GM21367 (cell line): ENCODE measurements at regions not wholly inside any gene's neighbourhood (a gene's known extent, or its start where the extent isn't known, plus 50 kb on each side); places are given as distances from the start of the nearest gene placed in this dataset.

Experiments
- ATAC-seq: cut with Tn5 transposase; IDR thresholded peaks from one replicate; pipeline ENCODE4 v1.9.1; 2021; ENCODE audit not compliant: unreplicated experiment

- ATAC-seq: no peak
Measured at GRCh38 chr12:86333955-86334522, 77.8 kb upstream of the MGAT4C start.

- no peak for ATAC-seq
Measured at GRCh38 chr12:86331457-86331856, 75.3 kb upstream of the MGAT4C start.

- ATAC-seq: no peak
Measured at GRCh38 chr12:86331012-86331411, 74.8 kb upstream of the MGAT4C start.

GRCh38 chr12:86312232-86312631 is 56.0 kb upstream of the MGAT4C start:
- ATAC-seq: no peak
